K562 (cell line): ENCODE measurements at regions not wholly inside any gene's neighbourhood (a gene's known extent, or its start where the extent isn't known, plus 50 kb on each side); places are given as distances from the start of the nearest gene placed in this dataset.

Experiments
- BCOR ChIP-seq: fragments of 450-650 bp; IDR thresholded peaks from 2 replicates; pipeline ENCODE4 v1.6.1; 2016
- CREM ChIP-seq: IDR thresholded peaks from 2 replicates; pipeline ENCODE4 v1.6.1; 2014; ENCODE audit warnings: antibody characterized with exemption, low read depth
- CXXC5 ChIP-seq: fragments of 250-450 bp; sonication (Bioruptor Pico); IDR thresholded peaks from 2 replicates; pipeline ENCODE4 v1.8.0; 2022; ENCODE audit warnings: inconsistent platforms, mild to moderate bottlenecking, moderate library complexity
- DMBX1 ChIP-seq: fragments of 250-450 bp; sonication (Bioruptor Pico); IDR thresholded peaks from 2 replicates; pipeline ENCODE4 v1.8.0; 2022; ENCODE audit warnings: inconsistent platforms, mild to moderate bottlenecking, moderate library complexity, borderline replicate concordance
- ELF1 ChIP-seq: fragments of 200-800 bp; sonication (Bioruptor generic); IDR thresholded peaks from 2 replicates; pipeline ENCODE4 v1.6.1; 2016; ENCODE audit warnings: missing genetic modification characterization, missing compliant biosample characterization
- ESRRA ChIP-seq: fragments of 450-650 bp; IDR thresholded peaks from 2 replicates; pipeline ENCODE4 v1.6.1; 2014; ENCODE audit warnings: low read depth, mild to moderate bottlenecking, moderate library complexity, borderline replicate concordance
- FOXA1 ChIP-seq: fragments of 450-650 bp; IDR thresholded peaks from 2 replicates; pipeline ENCODE4 v1.6.1; 2016; ENCODE audit warnings: mild to moderate bottlenecking, borderline replicate concordance
- FOXJ2 ChIP-seq: fragments of 200-800 bp; sonication (Bioruptor generic); IDR thresholded peaks from 2 replicates; pipeline ENCODE4 v1.6.1; 2016; ENCODE audit warnings: missing genetic modification characterization, missing compliant biosample characterization
- GATAD2A ChIP-seq: fragments of 450-650 bp; IDR thresholded peaks from 2 replicates; pipeline ENCODE4 v1.6.1; 2017
- HDAC1 ChIP-seq, 2 experiments: fragments of 450-650 bp; IDR thresholded peaks; 2 replicates each; pipeline ENCODE4 v1.6.1; 2016 to 2017; ENCODE audit warnings: inconsistent platforms in 1 of 2, mild to moderate bottlenecking in 1 of 2, moderate library complexity in 1 of 2
- JUND ChIP-seq, 2 experiments: IDR thresholded peaks; 2 replicates in 1 of 2; 3 replicates in 1 of 2; pipeline ENCODE4 v1.6.1; 2011; ENCODE audit warnings: borderline replicate concordance in 2 of 2, low read depth in 2 of 2, low read length in 2 of 2, improper control_type of control experiment in 1 of 2, missing biosample characterization in 1 of 2, missing genetic modification characterization in 1 of 2, missing genetic modification reagents in 1 of 2
- MECOM ChIP-seq: fragments of 250-450 bp; sonication (Bioruptor Pico); IDR thresholded peaks from 2 replicates; pipeline ENCODE4 v1.8.0; 2022; ENCODE audit warnings: inconsistent platforms
- MTA3 ChIP-seq: fragments of 450-650 bp; formaldehyde crosslinking; IDR thresholded peaks from 2 replicates; pipeline ENCODE4 v1.6.1; 2017; ENCODE audit warnings: mild to moderate bottlenecking, borderline replicate concordance
- NFIC ChIP-seq: fragments of 450-650 bp; IDR thresholded peaks from 2 replicates; pipeline ENCODE4 v1.6.1; 2017; ENCODE audit warnings: mild to moderate bottlenecking, inconsistent platforms
- NRF1 ChIP-seq, 2 experiments: fragments of 450-650 bp; IDR thresholded peaks in 1 of 2; conservative IDR thresholded peaks in 1 of 2; 2 replicates each; pipeline ENCODE4 v1.6.1; 2014; ENCODE audit warnings: mild to moderate bottlenecking in 2 of 2
- PTRF ChIP-seq: fragments of 450-650 bp; IDR thresholded peaks from 2 replicates; pipeline ENCODE4 v1.6.1; 2016; ENCODE audit warnings: mild to moderate bottlenecking, missing genetic modification characterization, missing compliant biosample characterization
- RAD21 ChIP-seq, 2 experiments: fragments of 250-450 bp in 1 of 2; fragments of 450-650 bp in 1 of 2; sonication (Bioruptor Pico) in 1 of 2; formaldehyde crosslinking in 1 of 2; IDR thresholded peaks in 1 of 2; conservative IDR thresholded peaks in 1 of 2; 2 replicates each; pipeline versions ENCODE4 v1.4.0 to v1.8.0; 2020 to 2022; ENCODE audit warnings: mild to moderate bottlenecking in 2 of 2, moderate library complexity in 1 of 2
- RB1 ChIP-seq: fragments of 450-650 bp; IDR thresholded peaks from 2 replicates; pipeline ENCODE4 v1.6.1; 2017; ENCODE audit warnings: low read depth, mild to moderate bottlenecking
- RBM25 ChIP-seq: fragments of 200-400 bp; formaldehyde crosslinking; IDR thresholded peaks from 2 replicates; pipeline ENCODE4 v1.6.1; 2018; ENCODE audit warnings: low read length, low read depth, moderate library complexity; ENCODE audit not compliant: severe bottlenecking
- SMARCE1 ChIP-seq: fragments of 450-650 bp; IDR thresholded peaks from 2 replicates; pipeline ENCODE4 v1.7.1; 2016; ENCODE audit warnings: mild to moderate bottlenecking
- SMC3 ChIP-seq: conservative IDR thresholded peaks from 2 replicates; pipeline ENCODE4 v1.6.1; 2011; ENCODE audit warnings: low read depth, low read length, improper control_type of control experiment; ENCODE audit not compliant: insufficient read depth
- XRCC3 ChIP-seq: fragments of 450-650 bp; IDR thresholded peaks from 2 replicates; pipeline ENCODE4 v1.6.1; 2017; ENCODE audit warnings: mild to moderate bottlenecking, moderate library complexity
- ZNF140 ChIP-seq: fragments of 250-450 bp; sonication (Bioruptor Pico); IDR thresholded peaks from 2 replicates; pipeline ENCODE4 v1.8.0; 2021; ENCODE audit warnings: moderate library complexity, mild to moderate bottlenecking, inconsistent platforms
- ZNF586 ChIP-seq: fragments of 450-650 bp; formaldehyde crosslinking; conservative IDR thresholded peaks from 2 replicates; pipeline ENCODE4 v1.4.0; 2020; ENCODE audit warnings: mild to moderate bottlenecking, moderate library complexity
- TF ChIP-seq, protein P1 (sequence below), 2 experiments: fragments of 450-650 bp; conservative IDR thresholded peaks; 2 replicates each; pipeline ENCODE4 v1.6.1; 2017; ENCODE audit warnings: mild to moderate bottlenecking in 2 of 2, moderate library complexity in 2 of 2
- TF ChIP-seq, protein P2 (sequence below), 2 experiments: fragments of 450-650 bp; IDR thresholded peaks; 2 replicates each; pipeline ENCODE4 v1.6.1; 2016

DNA sequence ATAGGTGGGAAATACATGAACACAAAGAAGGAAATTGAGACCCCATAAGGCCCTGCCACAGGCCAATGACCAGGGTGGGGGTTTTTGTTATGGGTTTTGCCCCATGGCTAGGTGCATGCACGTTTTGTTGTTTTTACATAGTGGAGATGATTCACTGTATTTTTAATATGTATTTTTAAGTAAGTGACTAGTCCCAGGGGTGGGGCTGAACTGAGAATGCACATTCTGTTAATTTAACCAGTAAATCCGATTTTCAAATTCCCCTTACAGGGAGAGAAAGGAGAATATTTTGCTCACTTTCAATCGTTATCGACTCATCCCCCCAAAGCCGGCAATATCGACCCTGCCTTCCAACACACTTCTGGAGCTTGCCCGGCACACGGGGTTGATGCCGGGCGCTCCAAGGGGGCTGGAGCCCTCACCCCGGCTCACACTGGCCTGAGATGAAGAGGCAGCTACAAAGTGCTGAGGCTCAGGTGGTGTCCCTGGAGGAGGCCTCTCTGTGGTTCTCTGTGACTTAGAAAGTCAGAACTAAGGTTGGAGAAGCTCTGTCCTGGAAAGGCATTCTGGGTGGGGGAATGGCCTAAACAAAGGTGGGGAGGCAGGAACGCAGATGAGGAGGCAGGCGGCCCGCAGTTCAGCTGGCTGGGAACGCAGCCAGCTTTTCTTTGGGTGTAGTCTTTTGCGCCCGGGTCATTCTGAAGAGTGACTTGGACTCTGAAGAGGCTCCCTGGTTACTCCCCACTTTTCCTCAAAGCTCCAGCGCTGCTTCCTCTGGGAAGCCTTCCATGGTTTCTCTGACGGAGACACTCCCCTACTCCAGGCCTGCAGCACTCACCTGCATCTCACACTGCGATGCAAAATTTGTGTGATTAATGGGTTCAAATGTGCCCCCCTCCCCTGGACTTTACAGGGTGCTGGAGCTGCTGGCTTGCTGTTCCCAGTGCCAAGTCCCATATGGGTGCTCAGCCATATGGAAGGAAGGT, 50.7 kb upstream of the DLK1 start (continued):
- TF ChIP-seq NRF1 (conservative IDR thresholded peaks at IDR 0.05 in 1 of 2, IDR thresholded peaks at IDR 0.05 in 1 of 2), result no peak
- TF ChIP-seq RAD21 (CRISPR knock-in tag; conservative IDR thresholded peaks at IDR 0.05 in 1 of 2, IDR thresholded peaks at IDR 0.05 in 1 of 2), result 0 out of 4 replicates have a peak, but pooled peaks of 1 of the 2 experiments have one; percentile 5
- 0 out of 2 replicates have a peak, but pooled peaks have one; percentile 35 for TF ChIP-seq FOXJ2 (tag)
- peak; percentile 66 for TF ChIP-seq DMBX1 (CRISPR knock-in tag)
- TF ChIP-seq RBM25, result peak; percentile 64
- peak; percentile 97 for TF ChIP-seq CXXC5 (CRISPR knock-in tag)
- TF ChIP-seq GATAD2A, result 0 out of 2 replicates have a peak, but pooled peaks have one; percentile 15
- no peak for TF ChIP-seq SMC3
- peak; percentile 68 for TF ChIP-seq MTA3
- no peak for TF ChIP-seq XRCC3
- TF ChIP-seq HDAC1 (IDR thresholded peaks at IDR 0.05), result peak in 1 of 2 experiments; percentile 60; a peak in 2 of 4 replicates
- peak; percentile 66 for TF ChIP-seq BCOR
- TF ChIP-seq CREM, result peak; percentile 37; the same call in 1 of the 2 replicates
- no peak for TF ChIP-seq PTRF (tag)
- TF ChIP-seq ESRRA, result 0 out of 2 replicates have a peak, but pooled peaks have one; percentile 30
- peak; percentile 64; the same call in 1 of the 2 replicates for TF ChIP-seq SMARCE1
- TF ChIP-seq ELF1 (tag), result no peak
- TF ChIP-seq MECOM (CRISPR knock-in tag), result no peak; the same call in 1 of the 2 replicates
- TF ChIP-seq FOXA1, result no peak
- no peak for TF ChIP-seq ZNF586 (CRISPR knock-in tag)
- no peak for TF ChIP-seq RB1
- TF ChIP-seq ZNF140 (CRISPR knock-in tag), result no peak
- TF ChIP-seq, protein P1, sequence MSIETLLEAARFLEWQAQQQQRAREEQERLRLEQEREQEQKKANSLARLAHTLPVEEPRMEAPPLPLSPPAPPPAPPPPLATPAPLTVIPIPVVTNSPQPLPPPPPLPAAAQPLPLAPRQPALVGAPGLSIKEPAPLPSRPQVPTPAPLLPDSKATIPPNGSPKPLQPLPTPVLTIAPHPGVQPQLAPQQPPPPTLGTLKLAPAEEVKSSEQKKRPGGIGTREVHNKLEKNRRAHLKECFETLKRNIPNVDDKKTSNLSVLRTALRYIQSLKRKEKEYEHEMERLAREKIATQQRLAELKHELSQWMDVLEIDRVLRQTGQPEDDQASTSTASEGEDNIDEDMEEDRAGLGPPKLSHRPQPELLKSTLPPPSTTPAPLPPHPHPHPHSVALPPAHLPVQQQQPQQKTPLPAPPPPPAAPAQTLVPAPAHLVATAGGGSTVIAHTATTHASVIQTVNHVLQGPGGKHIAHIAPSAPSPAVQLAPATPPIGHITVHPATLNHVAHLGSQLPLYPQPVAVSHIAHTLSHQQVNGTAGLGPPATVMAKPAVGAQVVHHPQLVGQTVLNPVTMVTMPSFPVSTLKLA (conservative IDR thresholded peaks at IDR 0.05), result peak in 1 of 2 experiments; percentile 44; a peak in 1 of 4 replicates
- TF ChIP-seq, protein P2, sequence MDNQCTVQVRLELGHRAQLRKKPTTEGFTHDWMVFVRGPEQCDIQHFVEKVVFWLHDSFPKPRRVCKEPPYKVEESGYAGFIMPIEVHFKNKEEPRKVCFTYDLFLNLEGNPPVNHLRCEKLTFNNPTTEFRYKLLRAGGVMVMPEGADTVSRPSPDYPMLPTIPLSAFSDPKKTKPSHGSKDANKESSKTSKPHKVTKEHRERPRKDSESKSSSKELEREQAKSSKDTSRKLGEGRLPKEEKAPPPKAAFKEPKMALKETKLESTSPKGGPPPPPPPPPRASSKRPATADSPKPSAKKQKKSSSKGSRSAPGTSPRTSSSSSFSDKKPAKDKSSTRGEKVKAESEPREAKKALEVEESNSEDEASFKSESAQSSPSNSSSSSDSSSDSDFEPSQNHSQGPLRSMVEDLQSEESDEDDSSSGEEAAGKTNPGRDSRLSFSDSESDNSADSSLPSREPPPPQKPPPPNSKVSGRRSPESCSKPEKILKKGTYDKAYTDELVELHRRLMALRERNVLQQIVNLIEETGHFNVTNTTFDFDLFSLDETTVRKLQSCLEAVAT (IDR thresholded peaks at IDR 0.05), result 0 out of 4 replicates have a peak, but pooled peaks of 1 of the 2 experiments have one; percentile 43
- TF ChIP-seq JUND (IDR thresholded peaks at IDR 0.05; ENCODE audit: borderline replicate concordance, low read depth, low read length), result peak; percentile 60; the same call in 1 of the 2 replicates
- TF ChIP-seq JUND (tag; IDR thresholded peaks at IDR 0.05; ENCODE audit: borderline replicate concordance, low read depth, low read length), result peak; percentile 43; the same call in 1 of the 3 replicates
- TF ChIP-seq NFIC, result peak; percentile 98
